ENCODE measurements at regions not wholly inside any gene's neighbourhood (a gene's known extent, or its start where the extent isn't known, plus 50 kb on each side); places are given as distances from the start of the nearest gene placed in this dataset.

GRCh38 chr6:22921828-22922227, 352.5 kb downstream of the HDGFL1 start:
- TF ChIP-seq RAD21 (conservative IDR thresholded peaks at IDR 0.05) (no peak), MXI1 (conservative IDR thresholded peaks at IDR 0.05; ENCODE audit: poor library complexity, severe bottlenecking) (no peak), EZH2 (IDR thresholded peaks at IDR 0.05; ENCODE audit: borderline replicate concordance, insufficient read depth, low read length, poor library complexity, severe bottlenecking) (no peak)
- Histone ChIP-seq H3K9ac (ENCODE audit: low read length) (no peak overlapping the region), H3K79me2 (replicated peaks; ENCODE audit: insufficient read depth, low read length) (no peaks in the 10 kb centered on the region), H3K36me3 (ENCODE audit: insufficient read depth, low read length) (no peaks in the 10 kb centered on the region), H2AFZ (ENCODE audit: low read depth, low read length) (no peak overlapping the region), H3K4me2 (ENCODE audit: low read length) (peak overlapping the region; percentile 10), H3K9me3 (ENCODE audit: low read length) (no peaks in the 10 kb centered on the region), H3K9me2 (ENCODE audit: insufficient read depth, low read length) (no peaks in the 10 kb centered on the region), H3F3A (ENCODE audit: insufficient read depth, low read length, poor library complexity, severe bottlenecking) (no peaks in the 10 kb centered on the region), H4K20me1 (ENCODE audit: insufficient read depth) (no peaks in the 10 kb centered on the region), H3K4me3 (ENCODE audit: low read length) (no peak overlapping the region), H3K27me3 (ENCODE audit: insufficient read depth, low read depth, low read length) (no peaks in the 10 kb centered on the region), H3K27ac (ENCODE audit: low read length) (no peak overlapping the region)

- Histone ChIP-seq H3F3A (ENCODE audit: insufficient read depth, low read length, poor library complexity, severe bottlenecking) (no peaks in the 10 kb centered on the region), H3K27ac (ENCODE audit: low read length) (no peak overlapping the region), H3K79me2 (replicated peaks; ENCODE audit: insufficient read depth, low read length) (no peaks in the 10 kb centered on the region), H3K4me2 (ENCODE audit: low read length) (no peak overlapping the region), H2AFZ (ENCODE audit: low read depth, low read length) (no peak overlapping the region), H3K4me3 (ENCODE audit: low read length) (no peak overlapping the region), H3K27me3 (ENCODE audit: insufficient read depth, low read depth, low read length) (no peaks in the 10 kb centered on the region), H3K9me2 (ENCODE audit: insufficient read depth, low read length) (no peaks in the 10 kb centered on the region), H3K9me3 (ENCODE audit: low read length) (no peaks in the 10 kb centered on the region), H4K20me1 (ENCODE audit: insufficient read depth) (no peaks in the 10 kb centered on the region), H3K36me3 (ENCODE audit: insufficient read depth, low read length) (no peaks in the 10 kb centered on the region), H3K9ac (ENCODE audit: low read length) (no peak overlapping the region)
- TF ChIP-seq REST (IDR thresholded peaks at IDR 0.05; ENCODE audit: borderline replicate concordance) (no peak), TAF1 (IDR thresholded peaks at IDR 0.05; ENCODE audit: low read depth) (no peak), POLR2AphosphoS5 (IDR thresholded peaks at IDR 0.05) (no peak), CTCF (IDR thresholded peaks at IDR 0.05; ENCODE audit: poor library complexity, severe bottlenecking) (no peak), SMC3 (conservative IDR thresholded peaks at IDR 0.05; ENCODE audit: poor library complexity) (no peak), EP300 (conservative IDR thresholded peaks at IDR 0.05; ENCODE audit: poor library complexity, severe bottlenecking) (no peak), MXI1 (conservative IDR thresholded peaks at IDR 0.05; ENCODE audit: poor library complexity, severe bottlenecking) (no peak), EZH2 (IDR thresholded peaks at IDR 0.05; ENCODE audit: borderline replicate concordance, insufficient read depth, low read length, poor library complexity, severe bottlenecking) (no peak), RAD21 (conservative IDR thresholded peaks at IDR 0.05) (no peak)
These were observed 356.0 kb downstream of the HDGFL1 start for GRCh38 chr6:22925304-22925835.

Data from neural cell (in vitro differentiated cells).